ENCODE measurements at regions not wholly inside any gene's neighbourhood (a gene's known extent, or its start where the extent isn't known, plus 50 kb on each side); places are given as distances from the start of the nearest gene placed in this dataset.

- WGBS, 2 donors, result 84% methylated on average over 2 of the region's 2 CpGs
- no peaks in the 10 kb centered on the region for H3K27me3 ChIP-seq (ENCODE audit: control insufficient read depth in 3 of 3, insufficient read depth in 3 of 3, low read length in 2 of 3)
- TF ChIP-seq CTCF (IDR thresholded peaks at IDR 0.05; ENCODE audit: control extremely low read depth, extremely low read depth), result no peak
- DNase-seq (no peak), ATAC-seq (ENCODE audit: insufficient read depth, low FRiP score) (no peak)
- H3K36me3 ChIP-seq (ENCODE audit: control insufficient read depth in 4 of 4, insufficient read depth in 4 of 4, low read length in 4 of 4), result no peaks in the 10 kb centered on the region
- no peak overlapping the region for H3K9ac ChIP-seq (ENCODE audit: insufficient read depth in 1 of 2, low read length in 2 of 2)
- H3K4me3 ChIP-seq, result no peak overlapping the region
- H3K27ac ChIP-seq (ENCODE audit: low read depth in 1 of 2, low read length in 1 of 2), result no peak overlapping the region
- no peaks in the 10 kb centered on the region for H3K9me3 ChIP-seq (ENCODE audit: control insufficient read depth in 4 of 4, insufficient read depth in 3 of 4, low read length in 3 of 4)
- peaks cover 0 to 2% (median 0%) of the 10 kb centered on the region in 5 donors for H3K4me1 ChIP-seq (ENCODE audit: control insufficient read depth in 5 of 5, insufficient read depth in 5 of 5, low read length in 5 of 5)
These were observed 367.8 kb upstream of the RIOK2 start for GRCh38 chr5:97550818-97551217.

- DNase-seq (no peak), ATAC-seq (ENCODE audit: insufficient read depth, low FRiP score) (no peak)
- Histone ChIP-seq H3K9me3 (ENCODE audit: control insufficient read depth in 4 of 4, insufficient read depth in 3 of 4, low read length in 3 of 4) (no peaks in the 10 kb centered on the region), H3K27me3 (ENCODE audit: control insufficient read depth in 3 of 3, insufficient read depth in 3 of 3, low read length in 2 of 3) (no peaks in the 10 kb centered on the region), H3K27ac (ENCODE audit: low read depth in 1 of 2, low read length in 1 of 2) (no peak overlapping the region), H3K36me3 (ENCODE audit: control insufficient read depth in 4 of 4, insufficient read depth in 4 of 4, low read length in 4 of 4) (no peaks in the 10 kb centered on the region), H3K4me1 (ENCODE audit: control insufficient read depth in 5 of 5, insufficient read depth in 5 of 5, low read length in 5 of 5) (no peaks in the 10 kb centered on the region), H3K9ac (ENCODE audit: insufficient read depth in 1 of 2, low read length in 2 of 2) (no peak overlapping the region), H3K4me3 (no peak overlapping the region)
- WGBS, 2 donors, result 84% methylated on average over 2 of the region's 2 CpGs
- TF ChIP-seq CTCF (IDR thresholded peaks at IDR 0.05; ENCODE audit: control extremely low read depth, extremely low read depth), result no peak
These were observed 370.8 kb upstream of the RIOK2 start for GRCh38 chr5:97553604-97554452.

- H3K36me3 ChIP-seq (ENCODE audit: control insufficient read depth in 4 of 4, insufficient read depth in 4 of 4, low read length in 4 of 4), result no peaks in the 10 kb centered on the region
- no peaks in the 10 kb centered on the region for H3K27me3 ChIP-seq (ENCODE audit: control insufficient read depth in 3 of 3, insufficient read depth in 3 of 3, low read length in 2 of 3)
- WGBS, 2 donors, result 70 to 82% methylated on average over 4 of the region's 4 CpGs
- no peak for TF ChIP-seq CTCF (IDR thresholded peaks at IDR 0.05; ENCODE audit: control extremely low read depth, extremely low read depth)
- no peak overlapping the region for H3K4me3 ChIP-seq
- H3K9me3 ChIP-seq (ENCODE audit: control insufficient read depth in 4 of 4, insufficient read depth in 3 of 4, low read length in 3 of 4), result no peaks in the 10 kb centered on the region
- no peak overlapping the region for H3K27ac ChIP-seq (ENCODE audit: low read depth in 1 of 2, low read length in 1 of 2)
- H3K4me1 ChIP-seq (ENCODE audit: control insufficient read depth in 5 of 5, insufficient read depth in 5 of 5, low read length in 5 of 5), result no peaks in the 10 kb centered on the region
- DNase-seq, result no peak
- no peak overlapping the region for H3K9ac ChIP-seq (ENCODE audit: insufficient read depth in 1 of 2, low read length in 2 of 2)
- ATAC-seq (ENCODE audit: insufficient read depth, low FRiP score), result no peak
These were observed 372.1 kb upstream of the RIOK2 start for GRCh38 chr5:97554977-97555643.

Data from lung (tissue), 11 donors.